Thyroid gland (tissue), 4 donors: ENCODE measurements at regions not wholly inside any gene's neighbourhood (a gene's known extent, or its start where the extent isn't known, plus 50 kb on each side); places are given as distances from the start of the nearest gene placed in this dataset.

ENCODE experiments used
- DNase-seq, 2 donors: peaks; one replicate each; pipeline ENCODE4 v3.0.0-alpha.2; 2019
- H3K27ac ChIP-seq, 3 donors: fragments of 200-600 bp; sonication (generic); 1 replicate in 2 of 3; 2 replicates in 1 of 3; pipeline ENCODE4 v1.5.1; 2016 to 2019; ENCODE audit warnings: mild to moderate bottlenecking in 1 of 3, moderate library complexity in 1 of 3
- H3K27me3 ChIP-seq: fragments of 200-600 bp; sonication (generic); one replicate; pipeline ENCODE4 v1.5.1; 2019
- H3K36me3 ChIP-seq, 2 donors: fragments of 200-600 bp; sonication (generic); one replicate each; pipeline ENCODE4 v1.5.1; 2016 to 2019
- H3K4me1 ChIP-seq, 2 donors: fragments of 200-600 bp; sonication (generic); one replicate each; pipeline ENCODE4 v1.5.1; 2017 to 2019
- H3K4me3 ChIP-seq, 3 donors: fragments of 200-600 bp; sonication (generic); replicated peaks in 1 of 3; 1 replicate in 2 of 3; 2 replicates in 1 of 3; pipeline ENCODE4 v1.5.1; 2016; ENCODE audit warnings: mild to moderate bottlenecking in 1 of 3
- H3K9me3 ChIP-seq: fragments of 200-600 bp; sonication (generic); one replicate; pipeline ENCODE4 v1.5.1; 2017
- POLR2A ChIP-seq, 2 donors: fragments of 450-650 bp; IDR thresholded peaks; one replicate each; pipeline ENCODE4 v1.6.1; 2017; ENCODE audit warnings: antibody characterized with exemption in 2 of 2, mild to moderate bottlenecking in 2 of 2, moderate library complexity in 1 of 2
- WGBS, 2 donors: methylation state at CpG; one replicate each; pipeline ENCODE4 v1.1.5; 2017; 5-methylcytosine and 5-hydroxymethylcytosine counted together
- intact Hi-C: fragments of 100-400 bp; cut with DNase I; formaldehyde crosslinking; loops from one replicate; pipeline ENCODE4 v1.15.1; 2023
- TF ChIP-seq, protein P1 (sequence below), 6 experiments: fragments of 200-600 bp in 3 of 6; fragments of 450-650 bp in 3 of 6; sonication (generic) in 3 of 6; IDR thresholded peaks; one replicate each; pipeline ENCODE4 v1.5.1; 2016 to 2019; ENCODE audit warnings: antibody characterized with exemption in 6 of 6, mild to moderate bottlenecking in 2 of 6, inconsistent platforms in 1 of 6, moderate library complexity in 1 of 6

DNA sequence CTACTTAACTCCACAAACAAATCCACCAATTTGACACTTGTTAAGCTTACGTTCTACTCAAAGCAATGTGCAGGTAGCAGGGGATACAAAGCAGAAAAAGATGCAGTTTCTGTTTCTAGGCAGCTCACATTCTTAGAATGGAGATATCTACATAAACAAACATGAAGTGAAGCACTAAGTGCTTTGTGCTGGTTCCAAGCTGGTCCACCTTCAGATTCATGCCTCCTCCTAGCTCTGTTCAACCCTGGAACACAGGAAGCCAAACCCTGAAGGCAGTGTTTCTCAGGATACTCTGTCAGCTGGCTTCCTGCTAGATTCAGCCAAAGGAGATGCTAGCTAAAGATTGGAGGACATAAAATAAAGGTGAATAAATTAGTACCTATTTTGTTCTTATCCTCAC, 55.3 kb upstream of the NOL4 start:
- Histone ChIP-seq H3K9me3 (no peaks in the 10 kb centered on the region), H3K4me1 (no peaks in the 10 kb centered on the region), H3K36me3 (no peaks in the 10 kb centered on the region), H3K27me3 (no peaks in the 10 kb centered on the region), H3K27ac (no peak overlapping the region), H3K4me3 (no peak overlapping the region)
- 64 to 74% methylated on average over 1 of the region's 1 CpG for WGBS, 2 donors
- no peak for TF ChIP-seq POLR2A (IDR thresholded peaks at IDR 0.05)
- TF ChIP-seq, protein P1, sequence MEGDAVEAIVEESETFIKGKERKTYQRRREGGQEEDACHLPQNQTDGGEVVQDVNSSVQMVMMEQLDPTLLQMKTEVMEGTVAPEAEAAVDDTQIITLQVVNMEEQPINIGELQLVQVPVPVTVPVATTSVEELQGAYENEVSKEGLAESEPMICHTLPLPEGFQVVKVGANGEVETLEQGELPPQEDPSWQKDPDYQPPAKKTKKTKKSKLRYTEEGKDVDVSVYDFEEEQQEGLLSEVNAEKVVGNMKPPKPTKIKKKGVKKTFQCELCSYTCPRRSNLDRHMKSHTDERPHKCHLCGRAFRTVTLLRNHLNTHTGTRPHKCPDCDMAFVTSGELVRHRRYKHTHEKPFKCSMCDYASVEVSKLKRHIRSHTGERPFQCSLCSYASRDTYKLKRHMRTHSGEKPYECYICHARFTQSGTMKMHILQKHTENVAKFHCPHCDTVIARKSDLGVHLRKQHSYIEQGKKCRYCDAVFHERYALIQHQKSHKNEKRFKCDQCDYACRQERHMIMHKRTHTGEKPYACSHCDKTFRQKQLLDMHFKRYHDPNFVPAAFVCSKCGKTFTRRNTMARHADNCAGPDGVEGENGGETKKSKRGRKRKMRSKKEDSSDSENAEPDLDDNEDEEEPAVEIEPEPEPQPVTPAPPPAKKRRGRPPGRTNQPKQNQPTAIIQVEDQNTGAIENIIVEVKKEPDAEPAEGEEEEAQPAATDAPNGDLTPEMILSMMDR (IDR thresholded peaks at IDR 0.05): no peak
- DNase-seq: no peak
- intact Hi-C loops: no loop called here

DNA sequence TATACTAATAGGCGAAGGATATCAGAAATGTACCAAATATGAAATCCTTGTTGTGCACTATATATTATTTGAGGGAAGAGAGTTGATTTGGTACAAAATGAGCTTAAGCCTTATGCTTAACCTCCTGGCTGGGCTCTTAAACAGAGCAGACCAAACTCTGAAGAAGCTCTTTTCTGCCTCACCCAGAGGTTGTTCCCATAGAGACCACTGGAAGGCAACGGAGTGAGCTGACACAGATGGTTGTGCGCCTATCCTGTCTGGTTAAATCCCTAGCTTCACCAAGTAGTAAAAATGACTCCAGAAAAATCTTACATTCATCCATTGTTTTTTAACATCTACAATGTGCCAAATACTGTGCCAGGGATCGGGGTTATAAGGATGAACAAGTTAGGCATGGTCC, 55.9 kb upstream of the NOL4 start:
- WGBS, 2 donors: 76 to 88% methylated on average over 4 of the region's 4 CpGs
- no peak overlapping the region for H3K4me3 ChIP-seq
- H3K9me3 ChIP-seq: no peaks in the 10 kb centered on the region
- no peaks in the 10 kb centered on the region for H3K36me3 ChIP-seq
- H3K27me3 ChIP-seq: no peaks in the 10 kb centered on the region
- intact Hi-C loops: no loop called here
- TF ChIP-seq POLR2A (IDR thresholded peaks at IDR 0.05): no peak
- TF ChIP-seq, protein P1 (IDR thresholded peaks at IDR 0.05): no peak
- no peaks in the 10 kb centered on the region for H3K4me1 ChIP-seq
- no peak for DNase-seq
- no peak overlapping the region for H3K27ac ChIP-seq

DNA sequence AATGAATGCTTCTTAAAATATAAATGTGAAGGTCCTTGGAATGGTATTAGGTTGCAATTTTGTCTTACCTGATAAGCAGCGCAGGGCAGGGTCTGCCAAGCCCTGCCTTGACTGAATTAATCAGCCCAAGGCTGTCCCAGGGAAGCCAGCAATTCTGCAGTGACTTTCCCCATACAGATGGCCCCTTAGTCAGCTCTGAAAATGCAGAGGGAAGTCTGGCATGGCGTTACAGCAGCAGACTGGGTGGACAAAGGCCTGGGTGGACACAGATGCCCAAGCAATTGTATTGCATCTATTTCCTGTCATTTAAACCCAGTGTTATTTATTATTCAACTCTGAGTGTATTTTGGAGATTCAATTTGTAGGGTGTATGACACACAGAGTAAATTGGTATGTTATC, 56.6 kb upstream of the NOL4 start:
- Histone ChIP-seq H3K4me3 (no peak overlapping the region), H3K27ac (no peak overlapping the region), H3K9me3 (no peaks in the 10 kb centered on the region), H3K4me1 (no peaks in the 10 kb centered on the region), H3K27me3 (no peaks in the 10 kb centered on the region), H3K36me3 (no peaks in the 10 kb centered on the region)
- WGBS, 2 donors: 69 to 74% methylated on average over 2 of the region's 2 CpGs
- TF ChIP-seq POLR2A (IDR thresholded peaks at IDR 0.05): no peak
- TF ChIP-seq, protein P1 (IDR thresholded peaks at IDR 0.05): no peak
- intact Hi-C loops: no loop called here
- DNase-seq: no peak

DNA sequence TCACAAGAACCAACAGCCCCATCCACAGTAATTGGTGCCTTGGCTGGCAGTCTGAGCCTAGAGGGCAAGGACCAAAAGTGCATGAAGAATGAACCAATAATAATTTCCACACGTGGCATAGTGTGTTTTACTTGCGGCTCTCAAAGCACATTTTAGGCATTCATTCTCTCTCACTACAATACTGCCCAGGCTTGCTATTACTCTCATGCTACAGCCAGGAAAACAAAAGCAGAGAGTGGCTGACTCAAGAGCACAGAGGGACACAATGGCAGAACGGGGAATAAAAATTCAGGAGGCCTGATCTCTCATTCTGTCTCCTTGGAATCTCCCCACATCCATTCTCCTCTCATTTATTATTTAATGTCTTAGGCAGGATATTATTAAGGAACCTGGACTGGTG, 57.0 kb upstream of the NOL4 start:
- Histone ChIP-seq H3K9me3 (no peaks in the 10 kb centered on the region), H3K36me3 (no peaks in the 10 kb centered on the region), H3K4me1 (no peaks in the 10 kb centered on the region), H3K27me3 (no peaks in the 10 kb centered on the region), H3K4me3 (no peak overlapping the region), H3K27ac (no peak overlapping the region)
- TF ChIP-seq, protein P1 (IDR thresholded peaks at IDR 0.05): no peak
- TF ChIP-seq POLR2A (IDR thresholded peaks at IDR 0.05): no peak
- intact Hi-C loops: no loop called here
- DNase-seq: no peak
- WGBS, 2 donors: 44 to 59% methylated on average over 3 of the region's 3 CpGs

DNA sequence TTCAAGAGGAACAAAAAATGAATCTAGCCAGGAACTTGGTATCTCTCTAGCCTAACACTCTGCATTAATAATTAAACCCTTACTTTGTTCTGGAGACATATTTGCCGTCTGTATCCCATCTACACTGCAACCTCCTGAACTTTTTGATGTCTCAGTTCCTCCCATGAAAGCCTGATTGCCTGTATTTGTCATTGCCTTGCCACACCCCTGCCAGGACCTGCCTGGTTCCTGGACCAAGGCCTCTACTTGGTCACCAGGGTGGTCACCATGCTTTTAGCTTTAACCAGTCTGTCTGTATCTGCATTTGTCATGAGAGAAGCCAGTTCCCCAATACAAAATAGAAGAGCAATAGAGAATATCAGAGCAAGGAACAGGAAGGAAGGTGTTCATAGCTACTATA, 58.8 kb upstream of the NOL4 start:
- 79 to 87% methylated on average over 1 of the region's 1 CpG for WGBS, 2 donors
- Histone ChIP-seq H3K36me3 (no peaks in the 10 kb centered on the region), H3K4me3 (no peak overlapping the region), H3K27me3 (no peaks in the 10 kb centered on the region), H3K27ac (no peak overlapping the region), H3K4me1 (no peaks in the 10 kb centered on the region), H3K9me3 (no peaks in the 10 kb centered on the region)
- DNase-seq: no peak
- TF ChIP-seq, protein P1 (IDR thresholded peaks at IDR 0.05): no peak
- TF ChIP-seq POLR2A (IDR thresholded peaks at IDR 0.05): no peak
- intact Hi-C loops: no loop called here
